Aorta (tissue), 5 donors: ENCODE measurements at regions not wholly inside any gene's neighbourhood (a gene's known extent, or its start where the extent isn't known, plus 50 kb on each side); places are given as distances from the start of the nearest gene placed in this dataset.
A peak's percentile ranks its signal among the peaks of the same experiment; 100 is the strongest.

ENCODE experiments used
- ATAC-seq: fragments of 200-7000 bp; cut with Tn5 transposase; one replicate; pipeline ENCODE4 v1.9.1; 2022; ENCODE audit warnings: moderate library complexity; ENCODE audit not compliant: low FRiP score
- DNase-seq, 2 donors: peaks; one replicate each; pipeline ENCODE4 v3.0.0-alpha.2; 2020
- H3K27ac ChIP-seq, 2 donors: one replicate each; pipeline ENCODE4 v1.5.1; 2013; ENCODE audit warnings: low read length in 2 of 2, mild to moderate bottlenecking in 2 of 2, moderate library complexity in 2 of 2, control low read depth in 1 of 2, inconsistent platforms in 1 of 2, low read depth in 1 of 2
- H3K27me3 ChIP-seq, 2 donors: one replicate each; pipeline ENCODE4 v1.6.1; 2013; ENCODE audit warnings: control low read depth in 1 of 2, low read length in 1 of 2, mild to moderate bottlenecking in 1 of 2, moderate library complexity in 1 of 2; ENCODE audit not compliant: insufficient read depth in 2 of 2, control insufficient read depth in 1 of 2
- H3K36me3 ChIP-seq, 2 donors: one replicate each; pipeline ENCODE4 v1.6.1; 2013; ENCODE audit warnings: control low read depth in 1 of 2, low read length in 1 of 2, mild to moderate bottlenecking in 1 of 2; ENCODE audit not compliant: insufficient read depth in 2 of 2, control insufficient read depth in 1 of 2
- H3K4me1 ChIP-seq, 2 donors: one replicate each; pipeline ENCODE4 v1.6.1; 2013; ENCODE audit warnings: low read length in 2 of 2, control low read depth in 1 of 2, mild to moderate bottlenecking in 1 of 2, moderate library complexity in 1 of 2; ENCODE audit not compliant: insufficient read depth in 2 of 2, control insufficient read depth in 1 of 2
- H3K4me3 ChIP-seq, 2 donors: one replicate each; pipeline ENCODE4 v1.5.1; 2013; ENCODE audit warnings: low read length in 2 of 2, control low read depth in 1 of 2, mild to moderate bottlenecking in 1 of 2
- H3K9me3 ChIP-seq: one replicate; pipeline ENCODE4 v1.6.1; 2013; ENCODE audit warnings: mild to moderate bottlenecking, low read length; ENCODE audit not compliant: control insufficient read depth
- WGBS, 2 donors: extraction: QIAGEN DNeasy Blood & Tissue Kit; methylation state at CpG; one replicate each; pipeline ENCODE4 v1.1.7; 2013; 5-methylcytosine and 5-hydroxymethylcytosine counted together
- intact Hi-C, 2 donors: fragments of 100-400 bp; cut with DNase I; formaldehyde crosslinking; loops; one replicate each; pipeline versions ENCODE4 v1.14.2 to v1.15.0; 2022
- donor health status: healthy with polysubstance abuse.
- donor health status: Bipolar disorder and iron deficiency.
- donor health status: DM: no; HTN: no; CAD: no.
- donor health status: DM: no; HTN: no; CAD: no.
- donor health status: DM: yes; HTN: yes; CAD: no.

- WGBS, 2 donors, result 92 to 94% methylated on average over 2 of the region's 2 CpGs
- ATAC-seq (peak; percentile 9), DNase-seq (peak in 1 of 2 donors; percentile 42)
- Histone ChIP-seq H3K4me1 (peaks cover 0 to 1% of the 10 kb centered on the region in 2 donors), H3K9me3 (no peaks in the 10 kb centered on the region), H3K36me3 (no peaks in the 10 kb centered on the region), H3K4me3 (no peak overlapping the region), H3K27me3 (no peaks in the 10 kb centered on the region), H3K27ac (no peak overlapping the region)
- intact Hi-C loops, result no loop called here
These were observed 151.0 kb downstream of the C5orf15 start for GRCh38 chr5:133817456-133817855.

GRCh38 chr5:133816791-133817190, 151.6 kb downstream of the C5orf15 start:
- intact Hi-C loops, result no loop called here
- no peak overlapping the region for H3K4me3 ChIP-seq
- peaks cover 0 to 1% of the 10 kb centered on the region in 2 donors for H3K4me1 ChIP-seq
- 92 to 96% methylated on average over 5 of the region's 5 CpGs for WGBS, 2 donors
- H3K9me3 ChIP-seq, result no peaks in the 10 kb centered on the region
- no peak overlapping the region for H3K27ac ChIP-seq
- ATAC-seq, result no peak
- H3K27me3 ChIP-seq, result no peaks in the 10 kb centered on the region
- no peaks in the 10 kb centered on the region for H3K36me3 ChIP-seq
- peak in 1 of 2 donors; percentile 46 for DNase-seq

- WGBS, 2 donors, result 64 to 73% methylated on average over 8 of the region's 8 CpGs
- ATAC-seq, result no peak
- DNase-seq, result peak in 1 of 2 donors; percentile 60
These were observed 154.3 kb downstream of the C5orf15 start for GRCh38 chr5:133814152-133814551.

DNA sequence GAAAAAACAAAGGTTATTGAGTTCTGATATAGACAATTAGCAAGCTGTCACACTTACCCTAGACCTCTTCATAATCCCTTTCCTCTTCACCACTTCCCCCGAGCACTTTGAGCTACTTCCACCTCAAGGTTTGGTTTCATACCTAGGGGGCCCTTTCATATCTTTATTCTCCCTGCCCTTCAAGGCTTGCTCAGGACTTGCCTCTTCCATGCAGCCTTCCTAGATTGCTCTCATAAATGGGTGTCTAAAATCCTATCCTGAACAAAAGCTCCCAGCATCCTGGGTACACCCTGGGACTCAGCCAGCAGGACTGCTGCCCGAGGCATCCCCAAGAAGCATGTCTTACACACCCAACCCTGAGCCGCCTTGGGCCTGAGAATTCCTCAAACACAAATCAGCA, 157.3 kb downstream of the C5orf15 start:
- Histone ChIP-seq H3K9me3 (no peaks in the 10 kb centered on the region), H3K4me1 (no peaks in the 10 kb centered on the region), H3K4me3 (no peak overlapping the region), H3K27ac (no peak overlapping the region), H3K36me3 (no peaks in the 10 kb centered on the region), H3K27me3 (no peaks in the 10 kb centered on the region)
- DNase-seq (peak in 1 of 2 donors; percentile 14), ATAC-seq (no peak)
- WGBS, 2 donors, result 95 to 96% methylated on average over 3 of the region's 3 CpGs
- intact Hi-C loops, result no loop called here

More at GRCh38 chr5:133814152-133814551, 154.3 kb downstream of the C5orf15 start:
- H3K9me3 ChIP-seq, result no peaks in the 10 kb centered on the region
- no peaks in the 10 kb centered on the region for H3K27me3 ChIP-seq
- H3K36me3 ChIP-seq, result no peaks in the 10 kb centered on the region
- H3K4me3 ChIP-seq, result no peak overlapping the region
- H3K4me1 ChIP-seq, result peaks cover 0 to 1% of the 10 kb centered on the region in 2 donors
- H3K27ac ChIP-seq, result no peak overlapping the region
- intact Hi-C loops, result no loop called here

GRCh38 chr5:133809801-133810200, 158.6 kb downstream of the C5orf15 start:
- no peaks in the 10 kb centered on the region for H3K9me3 ChIP-seq
- no peak overlapping the region for H3K27ac ChIP-seq
- ATAC-seq, result no peak
- intact Hi-C loops, result no loop called here
- no peak overlapping the region for H3K4me3 ChIP-seq
- no peaks in the 10 kb centered on the region for H3K4me1 ChIP-seq
- DNase-seq, result peak in 1 of 2 donors; percentile 20
- 94 to 95% methylated on average over 2 of the region's 2 CpGs for WGBS, 2 donors
- no peaks in the 10 kb centered on the region for H3K36me3 ChIP-seq
- no peaks in the 10 kb centered on the region for H3K27me3 ChIP-seq

DNA sequence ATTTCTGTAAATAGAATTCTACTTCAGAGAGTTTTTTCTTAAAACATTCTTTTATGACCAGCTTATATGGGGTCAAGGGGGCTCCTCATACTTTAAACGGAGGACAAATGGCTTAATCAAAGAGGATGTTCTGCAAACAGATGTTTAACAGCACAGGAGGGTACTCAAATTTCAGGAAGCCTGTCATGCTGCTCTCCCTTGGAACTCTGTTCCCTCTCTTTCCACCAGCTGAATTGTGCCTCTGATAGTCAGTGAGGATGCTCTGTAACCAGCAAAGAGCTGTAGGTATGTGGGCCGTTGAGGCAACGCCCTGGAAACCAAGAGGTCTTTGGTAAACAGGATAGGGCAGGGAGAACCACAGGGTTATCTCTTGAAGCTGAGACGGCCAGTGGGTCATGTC, 161.1 kb downstream of the C5orf15 start:
- intact Hi-C loops, result no loop called here
- DNase-seq, result no peak
- H3K4me1 ChIP-seq, result no peaks in the 10 kb centered on the region
- no peak for ATAC-seq
- H3K27me3 ChIP-seq, result no peaks in the 10 kb centered on the region
- H3K9me3 ChIP-seq, result no peaks in the 10 kb centered on the region
- H3K36me3 ChIP-seq, result no peaks in the 10 kb centered on the region
- H3K27ac ChIP-seq, result no peak overlapping the region
- no peak overlapping the region for H3K4me3 ChIP-seq
- 41 to 50% methylated on average over 4 of the region's 4 CpGs for WGBS, 2 donors

GRCh38 chr5:133806847-133807246, 161.6 kb downstream of the C5orf15 start:
- no peak for DNase-seq
- H3K9me3 ChIP-seq, result no peaks in the 10 kb centered on the region
- ATAC-seq, result no peak
- WGBS, 2 donors, result 76 to 89% methylated on average over 3 of the region's 3 CpGs
- H3K4me3 ChIP-seq, result no peak overlapping the region
- H3K27ac ChIP-seq, result no peak overlapping the region
- intact Hi-C loops, result no loop called here
- no peaks in the 10 kb centered on the region for H3K4me1 ChIP-seq
- H3K27me3 ChIP-seq, result no peaks in the 10 kb centered on the region
- H3K36me3 ChIP-seq, result no peaks in the 10 kb centered on the region

DNA sequence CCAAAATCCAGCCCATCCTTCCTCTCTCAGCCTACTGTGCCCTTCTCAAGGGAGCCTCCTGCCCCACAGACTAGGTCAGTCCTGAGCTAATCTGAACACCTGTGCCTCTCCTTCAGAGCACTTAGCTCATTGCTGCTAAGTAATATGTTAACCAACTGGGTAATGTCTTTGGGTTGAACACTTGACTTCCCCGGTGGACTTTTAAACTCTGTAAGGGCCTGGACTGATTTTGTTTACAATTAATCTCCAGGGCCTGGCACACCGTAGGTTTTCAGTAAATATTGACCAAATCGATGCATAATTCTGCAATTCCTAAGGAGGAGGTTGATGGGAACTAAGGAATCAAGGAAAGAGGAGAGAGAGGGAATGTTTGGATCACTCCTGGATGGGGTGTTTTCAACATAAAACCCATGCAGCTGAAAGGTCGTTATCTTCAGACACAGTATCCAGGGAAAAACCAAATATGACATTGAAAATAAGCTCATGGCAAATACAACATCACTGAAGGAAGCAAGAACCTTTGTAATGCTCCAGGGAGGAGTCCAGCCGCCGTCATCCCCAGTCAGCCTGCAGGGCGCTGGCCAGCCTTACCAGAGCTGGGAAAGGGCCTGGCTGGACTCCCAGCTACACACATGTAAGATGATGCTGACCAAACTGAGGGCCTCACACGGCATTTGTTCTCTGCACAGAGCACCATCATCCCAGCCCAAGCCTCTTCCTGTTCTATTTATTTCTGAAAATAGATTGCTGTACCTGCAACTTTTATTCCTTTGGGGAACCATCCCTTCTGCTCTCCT, 166.3 kb downstream of the C5orf15 start:
- Histone ChIP-seq H3K4me3 (no peak overlapping the region), H3K36me3 (no peaks in the 10 kb centered on the region), H3K27me3 (no peaks in the 10 kb centered on the region), H3K4me1 (no peaks in the 10 kb centered on the region), H3K9me3 (no peaks in the 10 kb centered on the region), H3K27ac (no peak overlapping the region)
- intact Hi-C loops, result no loop called here
- ATAC-seq (no peak), DNase-seq (peak; percentile 80 to 86)
- 34 to 35% methylated on average over 8 of the region's 8 CpGs for WGBS, 2 donors

DNA sequence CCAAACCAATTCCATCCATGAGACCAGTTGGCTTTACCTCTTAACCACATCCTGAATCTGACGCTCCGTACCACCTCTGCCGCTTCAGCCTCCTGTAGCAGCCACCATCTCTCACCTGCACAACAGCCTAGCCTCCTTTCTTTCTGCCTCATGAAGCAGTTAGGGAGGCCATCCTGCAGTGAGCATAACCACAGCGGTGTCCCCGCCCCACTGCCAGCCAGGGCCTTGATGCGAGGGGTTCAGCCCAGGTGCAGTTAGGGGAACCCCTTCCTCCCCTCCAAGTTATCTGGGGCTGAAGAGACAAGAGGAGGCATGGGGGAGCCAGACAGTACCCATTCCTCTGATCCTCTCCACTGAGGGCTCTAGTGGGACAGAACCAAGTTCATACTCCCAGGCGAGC, 167.0 kb downstream of the C5orf15 start:
- DNase-seq (no peak), ATAC-seq (no peak)
- Histone ChIP-seq H3K27me3 (no peaks in the 10 kb centered on the region), H3K4me3 (no peak overlapping the region), H3K9me3 (no peaks in the 10 kb centered on the region), H3K36me3 (no peaks in the 10 kb centered on the region), H3K27ac (no peak overlapping the region), H3K4me1 (no peaks in the 10 kb centered on the region)
- intact Hi-C loops, result no loop called here
- WGBS, 2 donors, result 97 to 99% methylated on average over 7 of the region's 7 CpGs
